GM12892 (cell line): ENCODE measurements at regions not wholly inside any gene's neighbourhood (a gene's known extent, or its start where the extent isn't known, plus 50 kb on each side); places are given as distances from the start of the nearest gene placed in this dataset.

ENCODE experiments used
- POLR2AphosphoS5 ChIP-seq: IDR thresholded peaks from 2 replicates; pipeline ENCODE4 v1.6.1; 2011; ENCODE audit warnings: low read depth, low read length, control low read depth
- TAF1 ChIP-seq: IDR thresholded peaks from 2 replicates; pipeline ENCODE4 v1.6.1; 2011; ENCODE audit warnings: low read depth, mild to moderate bottlenecking, control low read depth, low read length, borderline replicate concordance

- no peak for TF ChIP-seq POLR2AphosphoS5
- no peak for TF ChIP-seq TAF1
Observed at GRCh38 chr6:71468841-71469700, 180.5 kb downstream of the OGFRL1 start.
